Bronchial epithelial cell (primary cell): ENCODE measurements at regions not wholly inside any gene's neighbourhood (a gene's known extent, or its start where the extent isn't known, plus 50 kb on each side); places are given as distances from the start of the nearest gene placed in this dataset.

Experiments
- DNase-seq: peaks from one replicate; pipeline ENCODE4 v3.0.0-alpha.2; 2010; ENCODE audit warnings: low read depth
- FAIRE-seq: peaks from 2 replicates; lab custom pipeline; 2011; peaks lifted over from hg19 to GRCh38; lab: Jason Lieb, UNC
- H3K27me3 ChIP-seq: 2 replicates; pipeline ENCODE4 v1.5.1; 2011; ENCODE audit warnings: low read length; ENCODE audit not compliant: control insufficient read depth, insufficient read depth
- H3K36me3 ChIP-seq: 2 replicates; pipeline ENCODE4 v1.5.1; 2011; ENCODE audit warnings: low read length; ENCODE audit not compliant: control insufficient read depth, insufficient read depth
- H3K4me3 ChIP-seq: 2 replicates; pipeline ENCODE4 v1.5.1; 2011; ENCODE audit warnings: mild to moderate bottlenecking, low read depth, low read length, control low read depth
- TF ChIP-seq, protein P1 (sequence below): IDR thresholded peaks from 2 replicates; pipeline ENCODE4 v1.5.1; 2011; ENCODE audit warnings: mild to moderate bottlenecking, moderate library complexity, low read length, control low read depth, inconsistent platforms; ENCODE audit not compliant: insufficient read depth, severe bottlenecking

DNA sequence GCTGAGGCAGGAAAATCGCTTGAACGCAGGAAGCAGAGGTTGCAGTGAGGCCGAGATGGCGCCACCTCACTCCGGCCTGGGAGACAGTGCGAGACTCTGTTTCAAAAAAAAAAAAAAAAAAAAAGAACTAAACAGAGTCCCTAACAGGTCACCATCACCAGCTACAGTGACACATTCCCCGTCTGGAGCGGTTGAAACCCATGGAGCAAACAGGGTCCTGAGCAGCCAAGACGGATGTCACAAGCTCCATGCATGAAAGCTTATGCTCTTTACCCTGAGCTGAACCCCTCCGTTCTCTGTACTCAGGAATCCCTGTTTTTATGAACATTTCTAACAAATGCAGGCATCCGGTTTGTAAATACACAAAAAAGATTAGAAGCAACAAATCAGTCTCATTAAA is 55.9 kb upstream of the LAPTM4A start:
- no peak for FAIRE-seq

DNA sequence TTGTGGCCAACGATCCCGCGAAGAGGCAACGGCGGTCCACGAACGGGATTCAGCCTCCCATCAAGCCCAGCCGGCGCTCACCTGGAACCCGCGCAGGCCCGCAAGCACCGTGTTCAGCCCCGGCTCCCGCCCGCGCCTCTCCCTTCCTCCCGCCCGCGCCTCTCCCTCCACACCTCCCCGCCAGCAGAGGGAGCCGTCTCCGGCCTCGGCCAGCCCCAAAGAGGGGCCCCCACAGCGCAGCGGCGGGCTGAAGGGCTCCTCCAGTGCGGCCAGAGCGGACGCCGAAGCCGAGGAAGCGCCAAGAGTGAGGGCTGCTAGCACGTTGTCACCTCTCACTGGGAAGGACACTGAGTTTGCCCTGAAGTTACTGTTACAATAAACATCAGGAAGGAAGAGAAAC is 55.3 kb upstream of the LAPTM4A start:
- H3K36me3 ChIP-seq, result no peaks in the 10 kb centered on the region
- FAIRE-seq (no peak), DNase-seq (no peak)
- no peaks in the 10 kb centered on the region for H3K27me3 ChIP-seq
- TF ChIP-seq, protein P1, sequence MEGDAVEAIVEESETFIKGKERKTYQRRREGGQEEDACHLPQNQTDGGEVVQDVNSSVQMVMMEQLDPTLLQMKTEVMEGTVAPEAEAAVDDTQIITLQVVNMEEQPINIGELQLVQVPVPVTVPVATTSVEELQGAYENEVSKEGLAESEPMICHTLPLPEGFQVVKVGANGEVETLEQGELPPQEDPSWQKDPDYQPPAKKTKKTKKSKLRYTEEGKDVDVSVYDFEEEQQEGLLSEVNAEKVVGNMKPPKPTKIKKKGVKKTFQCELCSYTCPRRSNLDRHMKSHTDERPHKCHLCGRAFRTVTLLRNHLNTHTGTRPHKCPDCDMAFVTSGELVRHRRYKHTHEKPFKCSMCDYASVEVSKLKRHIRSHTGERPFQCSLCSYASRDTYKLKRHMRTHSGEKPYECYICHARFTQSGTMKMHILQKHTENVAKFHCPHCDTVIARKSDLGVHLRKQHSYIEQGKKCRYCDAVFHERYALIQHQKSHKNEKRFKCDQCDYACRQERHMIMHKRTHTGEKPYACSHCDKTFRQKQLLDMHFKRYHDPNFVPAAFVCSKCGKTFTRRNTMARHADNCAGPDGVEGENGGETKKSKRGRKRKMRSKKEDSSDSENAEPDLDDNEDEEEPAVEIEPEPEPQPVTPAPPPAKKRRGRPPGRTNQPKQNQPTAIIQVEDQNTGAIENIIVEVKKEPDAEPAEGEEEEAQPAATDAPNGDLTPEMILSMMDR, result peak; percentile 77
- peak overlapping the region; percentile 49 for H3K4me3 ChIP-seq

More for the DNA sequence above, 55.9 kb upstream of the LAPTM4A start:
- Histone ChIP-seq H3K27me3 (no peaks in the 10 kb centered on the region), H3K36me3 (no peaks in the 10 kb centered on the region), H3K4me3 (no peak overlapping the region)
- TF ChIP-seq, protein P1, result no peak
- DNase-seq, result no peak

DNA sequence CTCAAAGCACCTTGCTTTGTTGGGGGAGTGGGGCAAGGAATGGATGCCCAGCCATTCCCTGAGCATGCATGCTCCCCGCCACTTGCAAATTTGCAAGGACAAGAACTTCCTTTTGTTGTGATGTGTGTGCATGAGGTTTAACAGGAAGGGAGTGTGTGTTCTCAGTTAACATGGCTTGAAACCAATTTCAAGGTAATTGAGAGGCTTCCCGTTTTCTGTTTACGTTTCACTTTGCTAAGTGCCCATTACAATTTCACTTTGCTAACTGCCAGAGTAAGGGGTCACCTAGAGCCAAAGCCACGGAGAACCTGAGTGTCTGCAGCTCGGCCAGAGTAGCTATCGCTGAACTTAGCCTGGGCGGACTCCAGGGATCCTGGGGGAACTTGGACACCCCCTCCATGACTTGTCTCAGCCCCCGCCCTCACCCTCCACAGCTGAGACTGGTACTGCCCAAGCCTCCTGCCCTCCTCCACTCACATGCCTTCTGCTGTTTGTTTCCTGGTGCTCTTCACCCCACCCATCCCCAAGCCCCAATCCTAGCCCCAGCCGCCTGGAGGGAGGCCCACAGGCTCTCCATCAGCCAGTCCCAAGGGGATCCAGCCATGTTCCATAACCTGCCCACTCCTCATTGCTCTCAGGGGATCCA is 53.6 kb upstream of the LAPTM4A start:
- TF ChIP-seq, protein P1, result no peak
- Histone ChIP-seq H3K4me3 (no peak overlapping the region), H3K36me3 (no peaks in the 10 kb centered on the region), H3K27me3 (no peaks in the 10 kb centered on the region)
- FAIRE-seq (no peak), DNase-seq (no peak)

DNA sequence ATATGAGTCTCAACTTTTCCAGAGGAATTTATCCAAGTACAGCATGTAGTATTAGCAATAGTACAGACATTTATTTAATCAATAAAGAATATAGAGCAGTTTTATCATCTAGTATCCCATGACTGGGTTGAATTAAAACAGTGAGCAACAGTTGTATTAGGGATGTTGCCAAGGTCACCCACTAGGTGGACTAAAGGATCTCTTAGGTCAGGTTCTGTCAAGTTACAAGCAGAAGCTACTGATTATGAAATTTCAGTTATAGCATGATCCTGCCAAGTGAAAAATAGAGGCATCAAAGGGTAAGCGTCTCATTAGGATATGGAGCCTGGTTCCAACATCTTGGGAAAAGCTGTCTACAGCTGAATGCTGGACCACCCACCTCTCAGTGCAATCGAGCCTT is 52.1 kb upstream of the LAPTM4A start:
- Histone ChIP-seq H3K36me3 (no peaks in the 10 kb centered on the region), H3K4me3 (no peak overlapping the region), H3K27me3 (no peaks in the 10 kb centered on the region)
- DNase-seq (peak; percentile 71), FAIRE-seq (no peak)
- TF ChIP-seq, protein P1, result peak; percentile 55
